ENCODE measurements at regions not wholly inside any gene's neighbourhood (a gene's known extent, or its start where the extent isn't known, plus 50 kb on each side); places are given as distances from the start of the nearest gene placed in this dataset.

- no peak for TF ChIP-seq CTCF (IDR thresholded peaks at IDR 0.05; ENCODE audit: low read depth, low read length, missing input control)
- no peak for TF ChIP-seq YY1 (IDR thresholded peaks at IDR 0.05)
- no peak for TF ChIP-seq MAX (IDR thresholded peaks at IDR 0.05)
- TF ChIP-seq JUND (IDR thresholded peaks at IDR 0.05), result no peak
- no peak for TF ChIP-seq NR2F2 (IDR thresholded peaks at IDR 0.05)
- no peak for TF ChIP-seq RAD21 (IDR thresholded peaks at IDR 0.05)
- TF ChIP-seq RXRA (IDR thresholded peaks at IDR 0.05), result no peak
- no peak for TF ChIP-seq ATF3 (IDR thresholded peaks at IDR 0.05)
- no peak for TF ChIP-seq HNF4A (conservative IDR thresholded peaks at IDR 0.05)
Observed at GRCh38 chr19:30226464-30227011, 145.6 kb upstream of the ZNF536 start (continued).

GRCh38 chr19:30227012-30227621 lies 145.1 kb upstream of the ZNF536 start:
- Histone ChIP-seq H3K9me3 (ENCODE audit: control insufficient read depth in 4 of 4, low read length in 3 of 4) (no peaks in the 10 kb centered on the region), H3K36me3 (ENCODE audit: control insufficient read depth in 4 of 4, insufficient read depth in 3 of 4, low read depth in 1 of 4, low read length in 3 of 4) (no peaks in the 10 kb centered on the region), H3K4me3 (ENCODE audit: low read depth in 1 of 3, low read length in 3 of 3) (peak overlapping the region in 2 of 3 donors; percentile 54 to 70), H3K9ac (ENCODE audit: low read depth in 1 of 2, low read length in 2 of 2) (no peak overlapping the region), H3K27me3 (ENCODE audit: control insufficient read depth in 4 of 4, insufficient read depth in 4 of 4, low read length in 3 of 4) (peaks cover 0 to 14% (median 5%) of the 10 kb centered on the region in 4 donors), H3K27ac (ENCODE audit: low read depth in 1 of 2, low read length in 2 of 2) (no peak overlapping the region), H3K4me1 (ENCODE audit: control insufficient read depth in 4 of 4, insufficient read depth in 4 of 4, low read length in 3 of 4) (peaks cover 14 to 32% (median 25%) of the 10 kb centered on the region in 4 donors)
- TF ChIP-seq NR2F2 (IDR thresholded peaks at IDR 0.05), result no peak
- TF ChIP-seq TAF1 (conservative IDR thresholded peaks at IDR 0.05), result no peak
- TF ChIP-seq REST (IDR thresholded peaks at IDR 0.05), result no peak
- no peak for TF ChIP-seq ZBTB33 (IDR thresholded peaks at IDR 0.05)
- no peak for TF ChIP-seq FOXA1 (IDR thresholded peaks at IDR 0.05)
- no peak for TF ChIP-seq HNF4G (IDR thresholded peaks at IDR 0.05)
- no peak for TF ChIP-seq EGR1 (IDR thresholded peaks at IDR 0.05; ENCODE audit: low read depth in 2 of 2)
- no peak for TF ChIP-seq SP1 (IDR thresholded peaks at IDR 0.05)
- DNase-seq (ENCODE audit: low spot score), result no peak
- 1% methylated on average over 35 of the region's 35 CpGs for WGBS

Data from liver (tissue), 8 donors.